ENCODE measurements at regions not wholly inside any gene's neighbourhood (a gene's known extent, or its start where the extent isn't known, plus 50 kb on each side); places are given as distances from the start of the nearest gene placed in this dataset.

DNA sequence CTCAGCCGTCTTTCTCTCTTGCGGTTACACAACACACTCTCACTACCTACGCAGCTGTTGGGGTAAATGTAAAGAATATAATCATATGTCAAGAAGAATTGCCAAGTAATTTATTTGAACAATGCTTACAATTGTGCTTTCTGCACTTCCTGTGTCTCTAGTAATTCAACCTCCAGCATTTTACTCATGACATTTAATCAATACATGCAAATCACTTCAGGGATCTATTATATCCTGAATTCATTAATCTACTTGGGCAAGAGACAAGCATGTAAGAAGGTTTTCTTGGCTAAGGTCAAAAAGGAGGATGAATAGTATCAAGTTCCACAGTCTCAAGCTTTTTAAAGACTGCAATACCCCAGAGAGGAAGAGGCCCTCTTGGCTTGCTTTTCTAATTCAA lies 562.9 kb upstream of the ADARB2 start:
- in situ Hi-C loops (cut with MboI; ENCODE audit: low sequenced_read_pairs): no loop called here

DNA sequence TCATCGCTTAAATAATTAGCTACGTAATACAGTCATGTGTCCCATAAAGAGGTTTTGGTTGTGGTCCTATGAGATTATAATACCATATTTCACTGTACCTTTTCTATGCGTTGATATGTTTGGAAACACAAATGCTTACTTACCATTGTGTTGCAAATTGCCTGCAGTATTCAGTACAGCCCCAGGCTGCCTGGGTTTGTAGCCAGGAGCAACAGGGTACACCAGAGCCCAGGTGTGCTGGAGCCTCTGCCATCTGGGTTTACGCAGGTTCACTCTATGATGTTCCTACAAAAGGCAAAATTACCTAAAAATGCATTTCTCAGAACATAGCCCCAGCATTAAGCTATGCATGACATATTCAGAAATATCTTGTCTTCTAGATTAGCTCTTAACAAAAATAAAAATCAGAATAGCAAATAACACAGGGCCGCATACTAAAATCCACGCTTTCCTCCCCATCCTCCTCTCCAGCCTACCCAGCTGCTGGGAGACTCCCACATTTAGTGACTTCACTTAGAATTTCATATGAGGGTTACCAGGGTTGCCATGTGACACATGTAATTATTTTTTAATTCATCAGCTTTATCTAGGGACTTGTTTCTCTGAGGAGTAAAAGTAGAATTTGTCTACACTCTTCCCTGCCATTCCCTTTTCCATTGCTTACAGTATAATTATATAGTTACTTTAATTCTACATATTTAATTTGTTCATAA lies 559.0 kb upstream of the ADARB2 start:
- in situ Hi-C loops (cut with MboI; ENCODE audit: low sequenced_read_pairs): no loop called here

DNA sequence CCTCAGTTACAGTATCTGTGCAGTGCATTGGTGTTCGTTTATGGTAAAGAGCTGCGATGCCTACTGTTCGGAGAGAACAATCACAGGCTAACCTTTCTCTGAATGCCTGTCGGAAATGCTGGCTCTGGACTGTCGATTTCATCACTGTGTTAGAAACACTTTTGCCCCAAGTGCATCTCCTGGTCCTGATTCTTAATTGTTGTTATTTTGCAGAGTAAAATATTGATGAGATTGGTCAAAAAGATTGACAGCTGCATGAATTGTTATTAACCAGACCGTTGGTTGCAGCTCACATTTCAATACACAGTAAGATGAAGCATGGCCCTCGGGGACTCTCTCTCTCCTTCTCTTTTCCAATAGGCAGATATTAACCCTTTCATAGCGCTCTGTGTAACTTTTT lies 557.4 kb upstream of the ADARB2 start:
- in situ Hi-C loops (cut with MboI; ENCODE audit: low sequenced_read_pairs): no loop called here

DNA sequence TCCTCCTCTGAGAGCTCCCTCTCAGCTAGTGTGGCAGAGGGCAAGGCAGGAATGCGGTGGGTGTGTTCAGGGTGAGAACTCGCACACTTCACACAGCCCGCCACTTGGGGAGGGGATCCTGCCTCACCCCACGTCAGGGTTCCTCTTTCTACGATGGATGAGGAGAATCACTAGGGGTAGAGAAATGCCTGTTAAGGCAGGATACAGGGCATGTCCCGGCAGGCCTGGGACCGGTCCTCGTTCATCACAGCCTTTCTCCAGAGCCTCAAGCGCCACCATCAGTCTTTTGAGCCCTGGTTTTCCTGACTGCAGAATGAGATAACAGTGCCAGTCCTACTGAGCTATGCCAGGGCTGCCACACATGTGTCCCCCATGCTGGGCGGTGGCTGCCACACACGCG lies 546.7 kb upstream of the ADARB2 start:
- in situ Hi-C loops (cut with MboI; ENCODE audit: low sequenced_read_pairs): no loop called here

DNA sequence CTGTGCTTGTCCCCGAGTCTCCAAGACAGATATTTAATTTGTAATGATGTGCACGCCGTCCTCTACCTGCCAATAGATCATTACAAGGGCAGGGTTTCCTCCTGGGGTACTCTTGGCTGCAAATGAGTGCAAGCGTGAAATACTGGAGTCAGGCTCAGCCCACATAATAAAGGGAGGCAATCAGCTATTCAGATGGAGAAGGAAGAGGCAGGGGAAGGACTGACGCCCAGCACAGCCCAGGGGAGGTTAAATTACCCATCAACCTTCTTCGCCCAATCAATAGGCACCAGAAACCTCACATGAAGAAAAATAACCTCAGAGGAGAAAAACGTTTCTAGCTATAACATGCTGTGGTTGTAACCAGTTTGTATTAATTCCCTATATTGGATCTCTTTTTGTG lies 544.9 kb upstream of the ADARB2 start:
- in situ Hi-C loops (cut with MboI; ENCODE audit: low sequenced_read_pairs): no loop called here

DNA sequence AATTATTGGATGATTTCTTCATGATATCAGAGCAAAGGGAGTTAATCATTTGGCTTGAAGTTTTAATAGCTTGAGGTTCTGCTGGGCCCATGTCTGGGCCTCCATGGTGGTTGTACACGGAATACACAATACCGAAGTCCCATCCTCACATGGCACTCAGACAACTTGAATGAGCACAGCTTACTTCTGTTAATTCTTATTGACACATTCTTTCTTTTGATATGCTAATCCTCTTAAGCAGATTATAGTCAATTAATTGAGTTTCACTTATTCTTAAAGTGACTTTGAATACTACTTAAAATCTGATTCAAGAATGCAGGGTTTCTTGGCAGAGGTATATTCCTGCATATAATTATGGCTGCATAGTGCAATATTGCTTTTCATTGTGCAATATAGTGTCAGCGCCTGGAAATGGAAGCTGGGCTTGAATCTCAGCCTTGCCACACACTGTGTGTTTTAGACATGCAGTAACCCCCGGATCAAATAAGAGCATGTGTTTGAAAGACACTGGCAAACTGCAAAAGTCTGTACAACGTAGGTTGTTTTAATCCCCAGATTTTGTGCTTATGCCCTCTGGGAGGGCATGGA lies 543.5 kb upstream of the ADARB2 start:
- in situ Hi-C loops (cut with MboI; ENCODE audit: low sequenced_read_pairs): no loop called here

DNA sequence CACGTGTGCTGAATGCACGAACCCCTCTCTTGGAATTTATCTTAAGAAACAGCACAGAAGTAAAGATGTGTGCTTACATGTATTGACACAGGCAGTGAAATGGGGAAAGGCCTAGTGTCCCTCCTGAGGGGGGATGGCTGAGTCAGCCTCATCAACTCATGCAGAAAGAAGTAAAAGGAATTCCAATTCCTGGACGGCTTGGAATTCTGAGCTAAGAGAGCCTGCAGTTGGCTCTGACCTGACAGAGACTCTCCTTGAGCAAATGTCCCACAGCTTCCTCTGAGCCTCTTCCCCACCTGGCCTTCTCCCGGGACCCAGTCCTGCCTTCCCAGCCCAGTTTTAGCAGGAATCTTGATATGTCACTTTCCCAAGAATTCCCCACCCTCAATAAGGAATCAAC lies 542.4 kb upstream of the ADARB2 start:
- in situ Hi-C loops (cut with MboI; ENCODE audit: low sequenced_read_pairs): no loop called here

DNA sequence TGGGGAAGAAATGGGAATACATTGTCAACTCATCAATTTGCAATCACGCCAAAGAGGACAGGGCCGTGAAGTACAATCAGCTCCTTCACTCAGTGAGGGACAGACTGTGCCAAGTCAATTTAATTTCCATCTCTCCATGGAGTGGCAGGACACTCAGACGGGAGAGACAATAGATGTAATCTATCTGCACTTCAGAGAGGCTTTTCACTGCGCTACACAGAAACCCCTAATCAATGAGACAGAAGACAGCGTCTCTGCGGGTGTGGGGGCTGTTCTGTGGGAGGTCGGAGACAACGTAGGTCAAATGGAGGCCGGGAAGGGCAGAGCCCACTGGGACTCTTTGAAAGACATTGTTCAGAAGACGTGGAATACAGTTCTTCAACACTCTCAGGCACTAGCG lies 541.0 kb upstream of the ADARB2 start:
- in situ Hi-C loops (cut with MboI; ENCODE audit: low sequenced_read_pairs): no loop called here

DNA sequence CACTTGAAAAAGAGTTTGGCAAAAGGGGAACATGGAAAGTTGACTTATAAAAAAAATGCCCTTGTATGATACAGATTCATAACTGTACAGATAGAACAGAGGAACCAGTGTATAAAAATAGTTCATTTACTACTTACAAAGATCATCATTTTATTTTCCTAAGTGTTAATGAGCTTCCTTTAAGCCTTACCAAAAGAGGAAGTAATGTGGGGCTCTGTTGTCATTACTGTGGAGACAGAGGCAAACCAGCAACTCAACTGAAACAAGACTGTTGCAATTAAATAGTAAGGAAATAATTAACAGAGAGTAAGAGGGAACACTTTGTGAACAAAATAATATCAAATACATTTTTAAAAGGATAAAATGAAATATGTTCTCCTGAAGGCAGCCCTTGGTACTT lies 526.2 kb upstream of the ADARB2 start:
- in situ Hi-C loops (cut with MboI; ENCODE audit: low sequenced_read_pairs): no loop called here

DNA sequence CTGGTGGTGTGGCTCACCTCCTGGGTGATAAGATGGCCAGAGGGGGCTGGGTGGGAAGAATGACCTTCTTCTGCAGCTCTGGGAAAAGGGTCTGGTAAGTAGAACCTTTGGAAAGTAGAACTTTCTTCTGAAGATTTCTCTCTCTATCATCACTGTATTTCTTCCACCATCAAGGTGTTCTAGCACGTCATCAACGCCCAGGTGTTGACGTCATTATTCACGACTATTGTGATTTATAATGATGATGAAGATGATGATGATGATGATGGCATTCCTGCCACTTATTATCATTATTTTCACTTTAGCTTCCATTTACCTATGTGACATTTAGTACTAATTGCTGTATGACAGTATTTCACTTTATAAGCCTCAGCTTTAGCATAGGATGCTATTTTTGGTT lies 525.6 kb upstream of the ADARB2 start:
- in situ Hi-C loops (cut with MboI; ENCODE audit: low sequenced_read_pairs): no loop called here

DNA sequence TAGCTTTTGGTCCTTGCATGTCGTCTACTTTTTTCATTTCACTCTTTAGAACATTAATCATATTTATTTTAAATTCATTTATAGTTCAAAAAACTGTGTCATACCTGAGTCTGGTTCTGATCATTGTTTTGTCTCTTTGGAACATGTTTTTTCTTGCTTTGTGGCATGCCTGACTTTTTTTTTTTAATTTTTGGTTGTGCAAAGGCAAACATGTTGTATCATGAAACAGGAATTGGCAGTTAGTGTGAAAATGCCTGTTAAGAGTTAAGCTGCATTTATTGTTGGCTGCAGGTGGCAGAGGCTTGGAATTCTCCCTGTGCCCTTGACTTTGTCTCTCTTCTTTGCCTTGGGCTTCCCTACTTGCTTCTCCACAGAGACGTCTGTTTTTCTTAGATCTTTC lies 525.0 kb upstream of the ADARB2 start:
- in situ Hi-C loops (cut with MboI; ENCODE audit: low sequenced_read_pairs): no loop called here

DNA sequence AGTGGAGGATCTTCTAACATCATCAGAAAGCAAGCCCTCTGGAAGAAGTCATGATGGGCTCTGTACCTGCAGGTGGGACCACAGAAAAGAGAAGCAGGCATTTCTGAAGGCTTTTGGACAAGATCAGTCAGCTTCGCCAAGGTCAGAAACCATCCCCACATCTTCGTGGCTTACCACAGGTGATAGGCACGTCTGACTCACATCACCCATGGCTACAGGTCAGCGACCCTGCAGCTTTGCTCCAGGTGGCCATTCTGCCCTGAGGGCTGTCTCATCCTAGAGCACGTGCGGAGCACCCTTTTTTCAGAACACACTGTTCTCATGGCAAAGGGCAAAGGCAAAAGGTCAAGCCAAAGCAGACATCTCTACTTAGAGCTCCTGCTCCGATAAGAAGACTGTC lies 518.9 kb upstream of the ADARB2 start:
- in situ Hi-C loops (cut with MboI; ENCODE audit: low sequenced_read_pairs): no loop called here

DNA sequence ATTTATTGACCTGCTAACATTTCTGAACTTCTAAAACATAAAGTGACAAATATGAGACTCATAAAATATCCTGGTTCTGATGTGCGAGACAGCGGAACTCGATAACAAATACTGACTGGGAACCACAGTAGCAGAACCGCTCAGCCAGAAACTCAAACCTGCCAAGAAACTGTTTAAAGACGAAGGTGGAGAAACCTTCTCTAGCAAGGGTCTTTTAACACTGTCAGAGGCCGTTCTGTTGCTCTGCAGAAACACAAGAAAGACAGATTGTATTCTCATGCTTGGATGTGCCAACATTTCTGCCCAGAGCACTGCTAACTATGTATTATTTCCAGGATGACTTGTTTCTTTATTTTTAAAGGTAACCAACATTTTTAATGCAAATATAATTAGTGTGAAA lies 514.8 kb upstream of the ADARB2 start:
- in situ Hi-C loops (cut with MboI; ENCODE audit: low sequenced_read_pairs): no loop called here

DNA sequence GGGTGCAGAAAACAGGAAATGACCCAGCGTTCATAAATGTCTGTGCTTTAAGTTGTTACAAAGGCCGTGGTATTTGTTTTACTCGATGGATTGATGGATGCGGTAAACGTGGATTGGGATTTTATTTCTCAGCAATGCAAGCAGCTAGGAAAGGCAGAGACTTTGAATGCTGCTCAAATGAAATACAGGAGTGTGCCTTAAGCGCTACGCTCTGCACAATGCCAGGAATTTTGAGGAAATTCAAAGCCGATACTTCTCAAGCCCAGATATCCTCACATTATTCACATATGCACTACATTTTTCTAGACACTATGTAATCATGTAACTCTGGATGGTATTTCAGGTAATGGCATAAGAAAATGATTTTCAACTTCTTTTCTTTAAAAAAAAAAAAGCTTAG lies 514.3 kb upstream of the ADARB2 start:
- in situ Hi-C loops (cut with MboI; ENCODE audit: low sequenced_read_pairs): no loop called here

DNA sequence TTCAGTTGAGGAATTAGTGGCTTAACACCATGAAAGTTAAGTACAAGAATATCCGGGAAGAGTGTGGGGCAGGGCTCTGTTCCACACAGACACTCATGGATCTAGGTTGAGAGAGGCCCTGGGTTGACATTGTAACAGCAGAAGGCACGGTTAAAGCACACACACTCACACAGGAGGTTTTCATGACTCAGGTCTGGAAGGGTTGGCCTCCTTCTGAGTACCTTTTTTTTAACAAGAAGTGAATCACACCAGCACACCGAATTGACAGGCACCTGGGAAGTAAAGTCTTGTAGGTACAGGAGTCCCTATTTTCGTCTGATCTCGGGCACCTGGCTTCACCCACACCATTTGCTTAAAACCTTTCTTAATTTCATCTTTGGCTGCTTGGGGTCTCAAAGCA lies 509.4 kb upstream of the ADARB2 start:
- in situ Hi-C loops (cut with MboI; ENCODE audit: low sequenced_read_pairs): no loop called here

DNA sequence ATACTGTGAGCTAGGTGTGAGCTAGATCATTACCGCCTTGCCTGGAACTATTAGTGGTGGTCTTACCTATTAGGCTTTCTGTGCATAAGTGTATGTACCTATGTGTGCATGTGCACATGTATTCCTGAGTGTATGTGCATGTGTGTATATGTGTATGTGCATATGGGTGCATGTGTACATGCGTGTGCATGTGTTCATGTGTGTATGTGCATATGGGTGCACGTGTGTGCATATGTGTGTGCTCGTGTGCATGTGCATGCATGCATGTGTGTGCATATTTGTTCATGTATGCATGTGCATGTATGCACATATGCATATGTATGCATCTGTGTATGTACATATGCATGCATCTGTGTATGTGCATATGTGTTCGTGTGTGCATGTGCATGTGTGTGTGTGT lies 508.3 kb upstream of the ADARB2 start:
- in situ Hi-C loops (cut with MboI; ENCODE audit: low sequenced_read_pairs): no loop called here

DNA sequence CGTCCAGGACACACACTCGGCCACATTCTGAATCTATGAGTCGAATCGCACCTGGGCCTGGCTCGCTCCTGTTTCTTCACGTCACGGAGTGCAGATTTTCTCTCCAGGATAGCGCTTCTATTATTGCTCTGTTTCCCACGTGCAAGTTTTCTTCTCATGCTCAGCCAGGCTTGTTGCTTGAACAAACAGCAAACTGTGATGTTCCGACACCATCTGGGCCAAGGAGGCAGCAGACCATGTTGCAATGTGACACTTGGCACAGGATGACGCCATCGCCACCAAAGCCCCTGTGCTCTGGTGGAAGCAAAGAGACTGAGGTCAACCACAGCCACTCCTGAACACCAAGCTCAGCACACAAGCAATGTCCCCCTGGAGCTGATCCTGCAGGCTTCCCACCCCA lies 507.1 kb upstream of the ADARB2 start:
- in situ Hi-C loops (cut with MboI; ENCODE audit: low sequenced_read_pairs): no loop called here

DNA sequence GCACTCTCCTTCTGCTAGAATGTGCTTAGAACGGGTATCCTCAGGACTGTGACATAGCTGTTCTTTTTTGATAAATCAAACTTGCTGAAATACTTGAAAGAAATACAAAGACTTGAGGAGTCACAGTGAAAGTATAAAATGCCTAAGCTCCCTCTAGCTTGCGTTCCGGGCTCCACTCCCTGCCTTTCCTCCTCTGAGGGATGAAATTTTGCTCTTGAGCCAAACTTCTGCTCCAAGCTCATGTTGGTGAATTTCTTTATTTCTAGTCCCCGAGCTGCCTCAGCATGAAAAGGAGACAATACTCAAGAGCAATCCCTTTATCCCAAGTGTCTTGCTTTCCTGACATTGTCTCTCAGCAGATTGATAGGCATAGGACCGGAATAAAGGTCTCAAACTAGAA lies 499.6 kb upstream of the ADARB2 start:
- in situ Hi-C loops (cut with MboI; ENCODE audit: low sequenced_read_pairs): no loop called here

DNA sequence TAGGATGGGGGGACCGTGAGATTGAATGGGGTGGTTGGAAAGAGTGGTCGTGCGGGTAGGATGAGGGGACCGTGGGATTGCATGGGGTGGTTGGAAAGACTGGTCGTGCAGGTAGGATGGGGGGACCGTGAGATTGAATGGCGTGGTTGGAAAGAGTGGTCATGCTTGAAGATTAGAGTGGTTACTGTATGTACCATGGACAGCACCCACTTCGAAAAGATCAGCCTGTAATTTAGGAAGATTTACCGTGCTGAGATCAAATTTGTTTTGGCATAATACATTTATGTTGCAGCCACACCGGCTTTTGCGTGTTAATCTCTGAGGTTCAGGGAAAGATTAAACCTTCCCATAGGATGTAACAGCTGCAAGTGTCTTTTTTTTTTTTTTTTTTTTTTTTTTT lies 495.2 kb upstream of the ADARB2 start:
- in situ Hi-C loops (cut with MboI; ENCODE audit: low sequenced_read_pairs): no loop called here

DNA sequence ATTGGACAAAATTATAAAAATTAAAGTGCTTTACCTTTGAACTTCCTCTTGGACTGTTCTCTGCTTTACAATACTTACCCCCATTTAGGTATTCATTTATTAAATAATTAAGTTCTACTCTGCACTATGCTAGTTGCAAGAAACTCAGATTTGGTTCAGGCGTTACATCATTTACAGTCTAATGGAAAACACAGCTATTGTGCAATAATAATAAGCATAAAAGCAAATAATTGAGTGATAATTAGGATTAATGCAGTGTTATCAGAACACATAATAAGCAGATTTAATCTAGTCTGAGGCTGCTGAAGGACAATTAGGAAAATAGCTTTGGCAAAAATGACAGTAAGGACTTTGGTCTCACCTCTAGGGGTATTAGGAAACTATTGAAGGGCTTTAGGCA lies 493.2 kb upstream of the ADARB2 start:
- in situ Hi-C loops (cut with MboI; ENCODE audit: low sequenced_read_pairs): no loop called here

DNA sequence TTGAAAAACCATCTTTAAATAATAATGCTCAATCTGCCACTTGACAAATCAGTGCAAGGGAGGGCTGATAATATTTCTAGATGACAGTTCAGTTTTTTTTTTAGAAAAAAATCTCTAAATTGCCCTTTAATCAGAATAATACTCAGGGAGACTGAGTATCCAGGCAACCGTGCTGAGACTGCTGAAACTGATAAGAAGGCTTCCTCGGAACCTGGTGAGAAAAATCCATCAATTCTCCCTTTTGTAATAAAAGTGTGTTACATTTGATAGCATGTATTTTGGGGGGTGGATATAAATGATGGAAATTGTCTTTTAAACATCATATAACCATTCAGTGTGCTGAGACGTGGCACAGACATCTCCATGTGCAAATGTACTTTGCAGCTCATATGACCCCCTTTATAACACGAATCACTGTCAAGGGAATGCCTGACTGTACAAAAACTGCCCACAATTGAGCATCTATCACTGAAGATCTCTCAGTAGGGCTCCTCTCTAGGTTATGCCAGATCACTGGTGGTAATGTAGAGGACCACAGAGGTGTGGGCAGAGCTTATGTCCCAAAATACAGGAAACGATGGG lies 491.1 kb upstream of the ADARB2 start:
- in situ Hi-C loops (cut with MboI; ENCODE audit: low sequenced_read_pairs): no loop called here

DNA sequence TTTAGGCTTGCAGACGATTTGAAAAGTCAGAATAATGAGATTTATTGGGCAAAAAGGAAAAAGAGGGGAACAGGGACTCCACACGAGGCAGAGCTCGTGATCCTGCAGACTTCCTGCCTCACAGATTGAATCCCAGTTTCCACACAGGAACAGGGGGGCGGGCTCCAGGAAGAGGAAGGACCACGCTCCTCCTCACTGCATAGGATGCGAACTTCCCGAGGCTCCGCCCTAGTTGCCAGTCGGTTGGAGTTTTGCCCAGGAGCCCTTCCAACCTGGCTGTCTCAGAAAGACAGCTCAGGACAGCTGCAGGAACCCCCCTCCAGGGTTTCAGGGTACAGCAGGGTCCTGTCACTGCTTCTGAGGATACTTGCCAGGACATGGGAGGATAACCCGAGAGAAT lies 488.3 kb upstream of the ADARB2 start:
- in situ Hi-C loops (cut with MboI; ENCODE audit: low sequenced_read_pairs): no loop called here
